Epithelial cell of esophagus (primary cell): ENCODE measurements at regions not wholly inside any gene's neighbourhood (a gene's known extent, or its start where the extent isn't known, plus 50 kb on each side); places are given as distances from the start of the nearest gene placed in this dataset.

Experiments used
- DNase-seq: peaks from one replicate; pipeline ENCODE4 v3.0.0; 2010; ENCODE audit warnings: low read depth
- H3K4me3 ChIP-seq: 2 replicates; pipeline ENCODE4 v1.5.1; 2011; ENCODE audit warnings: mild to moderate bottlenecking, low read length, control low read depth
- CTCF ChIP-seq: IDR thresholded peaks from 2 replicates; pipeline ENCODE4 v1.5.1; 2011; ENCODE audit warnings: low read depth, mild to moderate bottlenecking, low read length, control low read depth, inconsistent platforms; ENCODE audit not compliant: insufficient read depth; ENCODE audit errors: missing control alignments

DNA sequence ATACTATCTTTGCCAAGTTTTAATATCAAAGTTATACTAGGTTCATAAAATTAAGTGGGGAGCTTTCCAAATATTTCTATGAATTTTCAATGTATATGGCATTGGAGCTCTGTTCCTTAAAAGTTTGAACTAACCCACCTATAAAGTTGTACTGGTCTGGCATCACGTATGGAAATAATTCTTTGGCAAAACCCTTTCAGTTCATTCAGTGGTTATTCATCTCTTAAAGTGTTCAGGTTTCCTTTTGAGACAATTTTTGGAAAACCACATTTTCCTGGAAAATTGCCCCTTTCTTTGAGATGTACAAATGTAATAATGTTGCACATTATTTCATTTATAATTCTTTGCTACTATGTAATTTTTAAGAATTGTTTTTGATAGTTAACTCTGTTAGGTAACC lies 62.5 kb upstream of the INPP5A start:
- no peak for TF ChIP-seq CTCF
- DNase-seq = no peak
- no peak overlapping the region for H3K4me3 ChIP-seq

DNA sequence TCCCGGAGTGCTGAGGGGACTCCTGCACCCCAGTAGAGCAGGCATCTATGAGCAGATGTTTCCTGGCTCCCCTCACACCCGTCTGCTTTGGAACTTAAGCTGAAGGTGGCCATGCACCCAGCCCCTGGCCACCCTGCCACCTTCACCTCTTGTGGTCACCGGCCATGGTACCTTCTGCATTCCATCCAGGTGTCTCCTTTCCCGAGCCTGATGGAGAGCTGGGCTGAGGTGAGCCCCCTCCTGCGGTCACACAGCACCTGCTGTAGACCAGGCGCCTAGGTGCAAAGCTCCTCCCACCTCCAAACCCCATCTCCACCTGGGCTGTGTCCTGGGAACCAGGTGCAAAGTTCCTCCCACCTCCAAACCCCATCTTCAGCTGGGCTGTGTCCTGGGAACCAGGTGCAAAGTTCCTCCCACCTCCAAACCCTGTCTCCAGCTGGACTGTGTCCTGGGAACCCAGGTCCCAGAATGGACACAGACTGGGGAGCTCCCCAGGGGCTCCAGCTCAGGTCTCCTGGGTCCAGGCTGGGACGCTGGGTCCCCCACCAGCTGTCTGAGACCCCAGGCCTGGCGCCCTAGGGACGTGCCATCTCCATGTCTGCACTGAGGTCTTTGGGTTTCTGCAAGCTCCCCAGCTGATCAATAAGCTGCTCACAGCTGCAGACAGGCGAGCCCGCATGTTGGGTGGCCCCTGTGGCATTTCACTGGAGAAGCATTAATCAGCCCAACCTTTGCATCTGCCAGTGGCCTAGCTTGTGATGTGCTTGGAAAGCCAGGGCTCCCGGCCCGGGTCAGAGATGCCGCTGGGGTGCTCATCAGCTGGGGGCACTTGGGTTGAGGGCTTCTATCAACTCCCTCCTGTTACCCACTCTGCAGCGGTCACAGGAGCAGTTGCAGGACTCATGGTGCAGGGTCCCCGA lies 61.2 kb upstream of the INPP5A start:
- H3K4me3 ChIP-seq = no peak overlapping the region
- no peak for DNase-seq
- TF ChIP-seq CTCF = no peak

GRCh38 chr10:132477066-132477397 lies 60.6 kb upstream of the INPP5A start:
- no peak for TF ChIP-seq CTCF
- H3K4me3 ChIP-seq = no peak overlapping the region
- no peak for DNase-seq

GRCh38 chr10:132477398-132478340 lies 59.9 kb upstream of the INPP5A start:
- DNase-seq = no peak
- no peak overlapping the region for H3K4me3 ChIP-seq
- TF ChIP-seq CTCF = no peak

GRCh38 chr10:132478341-132479023 lies 59.1 kb upstream of the INPP5A start:
- TF ChIP-seq CTCF = no peak
- no peak overlapping the region for H3K4me3 ChIP-seq
- DNase-seq = no peak

DNA sequence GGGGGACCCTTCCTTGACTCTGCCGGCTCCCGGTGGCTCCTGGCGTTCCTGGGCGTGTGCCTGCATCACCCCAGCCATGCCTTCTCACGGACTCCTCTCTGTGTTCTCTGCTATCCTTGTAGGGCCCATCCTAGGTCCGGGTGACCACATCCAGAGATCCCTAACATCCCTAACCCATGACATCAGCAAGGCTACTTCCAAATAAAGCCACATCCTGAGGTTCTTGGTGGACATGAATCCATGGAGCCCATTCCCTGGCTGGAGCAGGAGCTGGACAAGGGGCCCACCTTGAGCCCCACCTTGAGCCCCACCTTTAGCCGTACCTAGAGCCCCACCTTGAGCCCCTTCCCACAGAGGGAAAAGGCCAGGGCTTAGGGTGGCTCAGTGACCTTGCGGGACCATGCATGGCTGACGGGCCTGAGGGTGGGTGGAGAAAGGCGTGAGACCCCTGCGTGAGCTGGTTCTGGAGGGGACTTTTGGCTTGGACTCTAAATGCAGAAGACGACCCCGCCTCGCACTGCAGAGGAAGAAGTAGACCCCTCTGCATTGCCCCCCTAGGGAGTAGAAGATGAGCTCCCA lies 58.5 kb upstream of the INPP5A start:
- no peak for DNase-seq
- TF ChIP-seq CTCF = no peak

More for the DNA sequence above, 58.5 kb upstream of the INPP5A start:
- H3K4me3 ChIP-seq = no peak overlapping the region
